Astrocyte of the cerebellum (primary cell): ENCODE measurements at regions not wholly inside any gene's neighbourhood (a gene's known extent, or its start where the extent isn't known, plus 50 kb on each side); places are given as distances from the start of the nearest gene placed in this dataset.
A peak's percentile ranks its signal among the peaks of the same experiment; 100 is the strongest.

Experiments
- DNase-seq: peaks from one replicate; pipeline ENCODE4 v3.0.0-alpha.2; 2011; ENCODE audit warnings: low read depth
- H3K4me3 ChIP-seq: 2 replicates; pipeline ENCODE4 v1.5.1; 2011; ENCODE audit warnings: mild to moderate bottlenecking, low read depth, low read length, moderate library complexity
- CTCF ChIP-seq: IDR thresholded peaks from 2 replicates; pipeline ENCODE4 v1.5.1; 2012; ENCODE audit warnings: low read length, low read depth, moderate library complexity, mild to moderate bottlenecking; ENCODE audit errors: missing control alignments
- in situ Hi-C: cut with HindIII; loops from 2 replicates; pipeline ENCODE4 v1.10.0; 2017; ENCODE audit warnings: low sequenced_read_pairs

GRCh38 chr2:180122874-180123273 lies 115.8 kb upstream of the CWC22 start:
- TF ChIP-seq CTCF, result no peak
- peak; percentile 28 for DNase-seq
- in situ Hi-C loops, result no loop called here

GRCh38 chr2:180115675-180116074 lies 108.6 kb upstream of the CWC22 start:
- DNase-seq, result peak; percentile 80
- TF ChIP-seq CTCF, result no peak
- H3K4me3 ChIP-seq, result no peak overlapping the region
- in situ Hi-C loops, result no loop called here

More at GRCh38 chr2:180122874-180123273, 115.8 kb upstream of the CWC22 start:
- no peak overlapping the region for H3K4me3 ChIP-seq

DNA sequence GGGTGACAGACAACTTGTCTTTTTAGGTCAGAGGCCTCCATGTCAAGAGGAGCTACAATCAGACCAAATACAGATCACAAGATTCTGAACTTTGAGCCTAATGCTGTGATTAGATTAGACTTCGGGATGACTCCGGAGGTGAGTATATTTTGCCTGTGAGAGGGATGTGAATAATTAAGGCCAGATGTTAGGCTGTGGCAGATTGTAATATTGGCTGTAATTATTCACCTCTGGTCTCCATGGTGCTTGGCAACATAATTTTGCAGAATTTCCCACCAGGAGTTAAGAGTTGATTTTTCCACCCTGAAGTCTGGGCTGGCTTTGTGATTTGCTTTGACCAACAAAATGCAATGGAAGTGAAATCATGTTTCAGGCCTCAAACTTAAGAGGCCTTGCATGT lies 108.2 kb upstream of the CWC22 start:
- DNase-seq, result no peak
- no peak for TF ChIP-seq CTCF
- H3K4me3 ChIP-seq, result no peak overlapping the region
- in situ Hi-C loops, result no loop called here

- no peak for TF ChIP-seq CTCF
- no peak for DNase-seq
- in situ Hi-C loops, result no loop called here
- H3K4me3 ChIP-seq, result no peak overlapping the region
These were observed 104.8 kb upstream of the CWC22 start for GRCh38 chr2:180111901-180112300.

GRCh38 chr2:180110469-180110868 lies 103.4 kb upstream of the CWC22 start:
- H3K4me3 ChIP-seq, result no peak overlapping the region
- in situ Hi-C loops, result no loop called here
- TF ChIP-seq CTCF, result no peak
- DNase-seq, result no peak

- TF ChIP-seq CTCF, result no peak
- H3K4me3 ChIP-seq, result no peak overlapping the region
- DNase-seq, result no peak
- in situ Hi-C loops, result no loop called here
These were observed 94.7 kb upstream of the CWC22 start for GRCh38 chr2:180101846-180102245.

GRCh38 chr2:180099308-180099707 lies 92.2 kb upstream of the CWC22 start:
- in situ Hi-C loops, result no loop called here
- no peak for DNase-seq
- no peak for TF ChIP-seq CTCF
- H3K4me3 ChIP-seq, result no peak overlapping the region
